CD4-positive, alpha-beta T cell treated with Interleukin-21 for 1 hour (primary cell): ENCODE measurements at regions not wholly inside any gene's neighbourhood (a gene's known extent, or its start where the extent isn't known, plus 50 kb on each side); places are given as distances from the start of the nearest gene placed in this dataset.

Experiments used
- DNase-seq: peaks from one replicate; pipeline ENCODE4 v3.0.0-alpha.2; 2020

GRCh38 chr6:113599444-113599843, 257.7 kb upstream of the MARCKS start:
- DNase-seq = no peak

- no peak for DNase-seq
These were observed 256.4 kb upstream of the MARCKS start for GRCh38 chr6:113600551-113601339.

GRCh38 chr6:113607821-113608545, 249.2 kb upstream of the MARCKS start:
- DNase-seq = no peak

- no peak for DNase-seq
These were observed 246.7 kb upstream of the MARCKS start for GRCh38 chr6:113610377-113610988.

GRCh38 chr6:113616701-113617274, 240.4 kb upstream of the MARCKS start:
- DNase-seq = no peak

GRCh38 chr6:113619077-113619476, 238.1 kb upstream of the MARCKS start:
- no peak for DNase-seq

GRCh38 chr6:113620386-113620785, 236.8 kb upstream of the MARCKS start:
- DNase-seq = no peak

GRCh38 chr6:113622254-113622653, 234.9 kb upstream of the MARCKS start:
- no peak for DNase-seq

GRCh38 chr6:113623129-113623528, 234.0 kb upstream of the MARCKS start:
- DNase-seq = no peak

- no peak for DNase-seq
These were observed 231.3 kb upstream of the MARCKS start for GRCh38 chr6:113625850-113626249.

GRCh38 chr6:113626475-113626874, 230.7 kb upstream of the MARCKS start:
- DNase-seq = no peak

- DNase-seq = no peak
These were observed 229.7 kb upstream of the MARCKS start for GRCh38 chr6:113627480-113627879.

- no peak for DNase-seq
These were observed 227.9 kb upstream of the MARCKS start for GRCh38 chr6:113629256-113629655.

GRCh38 chr6:113629975-113630737, 227.0 kb upstream of the MARCKS start:
- peak; percentile 35 for DNase-seq

GRCh38 chr6:113630738-113631535, 226.2 kb upstream of the MARCKS start:
- peak; percentile 60 for DNase-seq

- no peak for DNase-seq
These were observed 225.5 kb upstream of the MARCKS start for GRCh38 chr6:113631666-113632065.

- peak; percentile 24 for DNase-seq
These were observed 224.8 kb upstream of the MARCKS start for GRCh38 chr6:113632220-113632864.

- DNase-seq = no peak
These were observed 223.5 kb upstream of the MARCKS start for GRCh38 chr6:113633638-113634037.

GRCh38 chr6:113634352-113635163, 222.6 kb upstream of the MARCKS start:
- peak; percentile 22 for DNase-seq

GRCh38 chr6:113635222-113635986, 221.7 kb upstream of the MARCKS start:
- DNase-seq = no peak
